DOHH2 (cell line): ENCODE measurements at regions not wholly inside any gene's neighbourhood (a gene's known extent, or its start where the extent isn't known, plus 50 kb on each side); places are given as distances from the start of the nearest gene placed in this dataset.

ENCODE experiments used
- EZH2phosphoT487 ChIP-seq: fragments of 200-600 bp; sonication (generic); IDR thresholded peaks from 2 replicates; pipeline ENCODE4 v1.6.1; 2017; ENCODE audit warnings: borderline replicate concordance, mild to moderate bottlenecking, antibody characterized with exemption, low read length, moderate library complexity, mixed read lengths
- TF ChIP-seq, protein P1 (sequence below): fragments of 200-600 bp; sonication (generic); IDR thresholded peaks from one replicate; pipeline ENCODE4 v1.5.1; 2014; ENCODE audit warnings: antibody characterized with exemption, mild to moderate bottlenecking, low read depth, low read length; ENCODE audit not compliant: poor library complexity, severe bottlenecking

- TF ChIP-seq, protein P1, sequence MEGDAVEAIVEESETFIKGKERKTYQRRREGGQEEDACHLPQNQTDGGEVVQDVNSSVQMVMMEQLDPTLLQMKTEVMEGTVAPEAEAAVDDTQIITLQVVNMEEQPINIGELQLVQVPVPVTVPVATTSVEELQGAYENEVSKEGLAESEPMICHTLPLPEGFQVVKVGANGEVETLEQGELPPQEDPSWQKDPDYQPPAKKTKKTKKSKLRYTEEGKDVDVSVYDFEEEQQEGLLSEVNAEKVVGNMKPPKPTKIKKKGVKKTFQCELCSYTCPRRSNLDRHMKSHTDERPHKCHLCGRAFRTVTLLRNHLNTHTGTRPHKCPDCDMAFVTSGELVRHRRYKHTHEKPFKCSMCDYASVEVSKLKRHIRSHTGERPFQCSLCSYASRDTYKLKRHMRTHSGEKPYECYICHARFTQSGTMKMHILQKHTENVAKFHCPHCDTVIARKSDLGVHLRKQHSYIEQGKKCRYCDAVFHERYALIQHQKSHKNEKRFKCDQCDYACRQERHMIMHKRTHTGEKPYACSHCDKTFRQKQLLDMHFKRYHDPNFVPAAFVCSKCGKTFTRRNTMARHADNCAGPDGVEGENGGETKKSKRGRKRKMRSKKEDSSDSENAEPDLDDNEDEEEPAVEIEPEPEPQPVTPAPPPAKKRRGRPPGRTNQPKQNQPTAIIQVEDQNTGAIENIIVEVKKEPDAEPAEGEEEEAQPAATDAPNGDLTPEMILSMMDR, result no peak
- no peak for TF ChIP-seq EZH2phosphoT487
Observed at GRCh38 chr1:96492236-96492635, 229.3 kb upstream of the PTBP2 start.
